ENCODE measurements at regions not wholly inside any gene's neighbourhood (a gene's known extent, or its start where the extent isn't known, plus 50 kb on each side); places are given as distances from the start of the nearest gene placed in this dataset.

- intact Hi-C loops (cut with micrococcal nuclease), result no loop called here
- no CpG with 5 or more reads among the region's 3 CpGs for WGBS (ENCODE audit: insufficient coverage)
Observed at GRCh38 chr4:156060661-156061060, 107.0 kb upstream of the CTSO start.

GRCh38 chr4:156053174-156053573 is 99.5 kb upstream of the CTSO start:
- Histone ChIP-seq H3K4me1 (ENCODE audit: control insufficient read depth in 2 of 2, insufficient read depth in 2 of 2, low read length in 2 of 2) (no peaks in the 10 kb centered on the region), H3K79me2 (ENCODE audit: control insufficient read depth, insufficient read depth, low read length) (no peaks in the 10 kb centered on the region), H2AFZ (ENCODE audit: insufficient read depth, low read depth, low read length, poor library complexity, severe bottlenecking) (no peak overlapping the region), H3K4me2 (replicated peaks; ENCODE audit: low read depth, low read length, poor library complexity, severe bottlenecking) (no peak overlapping the region), H3K4me3 (ENCODE audit: control extremely low read depth in 1 of 5, extremely low read depth in 1 of 5, insufficient read depth in 1 of 5, low read depth in 2 of 5, low read length in 4 of 5) (no peak overlapping the region), H4K20me1 (ENCODE audit: control insufficient read depth, insufficient read depth, low read length, poor library complexity, severe bottlenecking) (no peaks in the 10 kb centered on the region), H3K27ac (ENCODE audit: low read length in 2 of 2) (no peak overlapping the region), H3K27me3 (replicated peaks in 1 of 4; ENCODE audit: control extremely low read depth in 1 of 4, control insufficient read depth in 3 of 4, insufficient read depth in 4 of 4, low read length in 3 of 4) (no peaks in the 10 kb centered on the region), H3K36me3 (replicated peaks in 1 of 2; ENCODE audit: control extremely low read depth in 1 of 2, control insufficient read depth in 1 of 2, extremely low read depth in 1 of 2, insufficient read depth in 2 of 2, low read length in 1 of 2) (no peaks in the 10 kb centered on the region), H3K9ac (ENCODE audit: low read length) (no peak overlapping the region), H3K9me3 (ENCODE audit: control extremely low read depth in 1 of 3, control insufficient read depth in 2 of 3, insufficient read depth in 1 of 3, low read length in 2 of 3) (no peaks in the 10 kb centered on the region)
- Mint-ChIP-seq H3K4me3 (no peak overlapping the region), H3K27me3 (no peaks in the 10 kb centered on the region), H3K4me1 (no peaks in the 10 kb centered on the region), H3K27ac (no peak overlapping the region), H3K9me3 (ENCODE audit: insufficient read depth) (no peaks in the 10 kb centered on the region)
- DNase-seq, result no peak
- intact Hi-C loops (cut with micrococcal nuclease), result no loop called here
- no peak for TF ChIP-seq CTCF (IDR thresholded peaks at IDR 0.05)
- no peak for TF ChIP-seq EZH2 (IDR thresholded peaks at IDR 0.05; ENCODE audit: borderline replicate concordance, insufficient read depth, low read depth, low read length, poor library complexity, severe bottlenecking)
- ChIA-PET CTCF (no interaction called here), POLR2A (no interaction called here)
- no peak for ATAC-seq (ENCODE audit: low read depth)
- no CpG with 5 or more reads among the region's 3 CpGs for WGBS (ENCODE audit: insufficient coverage)

More at GRCh38 chr4:156060661-156061060, 107.0 kb upstream of the CTSO start:
- H3K27me3 Mint-ChIP-seq, result no peaks in the 10 kb centered on the region
- H3K27ac ChIP-seq (ENCODE audit: low read length in 2 of 2), result no peak overlapping the region
- H3K4me1 Mint-ChIP-seq, result no peaks in the 10 kb centered on the region
- TF ChIP-seq CTCF (IDR thresholded peaks at IDR 0.05), result no peak
- H3K36me3 ChIP-seq (replicated peaks in 1 of 2; ENCODE audit: control extremely low read depth in 1 of 2, control insufficient read depth in 1 of 2, extremely low read depth in 1 of 2, insufficient read depth in 2 of 2, low read length in 1 of 2), result no peaks in the 10 kb centered on the region
- no peak overlapping the region for H3K4me3 Mint-ChIP-seq
- no peaks in the 10 kb centered on the region for H4K20me1 ChIP-seq (ENCODE audit: control insufficient read depth, insufficient read depth, low read length, poor library complexity, severe bottlenecking)
- H3K9ac ChIP-seq (ENCODE audit: low read length), result no peak overlapping the region
- no peaks in the 10 kb centered on the region for H3K79me2 ChIP-seq (ENCODE audit: control insufficient read depth, insufficient read depth, low read length)
- CTCF ChIA-PET, result no interaction called here
- no peak overlapping the region for H3K27ac Mint-ChIP-seq
- no peaks in the 10 kb centered on the region for H3K4me1 ChIP-seq (ENCODE audit: control insufficient read depth in 2 of 2, insufficient read depth in 2 of 2, low read length in 2 of 2)
- POLR2A ChIA-PET, result no interaction called here
- H3K9me3 ChIP-seq (ENCODE audit: control extremely low read depth in 1 of 3, control insufficient read depth in 2 of 3, insufficient read depth in 1 of 3, low read length in 2 of 3), result no peaks in the 10 kb centered on the region
- no peak overlapping the region for H3K4me3 ChIP-seq (ENCODE audit: control extremely low read depth in 1 of 5, extremely low read depth in 1 of 5, insufficient read depth in 1 of 5, low read depth in 2 of 5, low read length in 4 of 5)
- ATAC-seq (ENCODE audit: low read depth) (no peak), DNase-seq (no peak)
- no peak overlapping the region for H3K4me2 ChIP-seq (replicated peaks; ENCODE audit: low read depth, low read length, poor library complexity, severe bottlenecking)
- H2AFZ ChIP-seq (ENCODE audit: insufficient read depth, low read depth, low read length, poor library complexity, severe bottlenecking), result no peak overlapping the region
- no peaks in the 10 kb centered on the region for H3K27me3 ChIP-seq (replicated peaks in 1 of 4; ENCODE audit: control extremely low read depth in 1 of 4, control insufficient read depth in 3 of 4, insufficient read depth in 4 of 4, low read length in 3 of 4)
- H3K9me3 Mint-ChIP-seq (ENCODE audit: insufficient read depth), result no peaks in the 10 kb centered on the region

Data from B cell (primary cell).